Cardiac muscle cell (in vitro differentiated cells and primary cell): ENCODE measurements at regions not wholly inside any gene's neighbourhood (a gene's known extent, or its start where the extent isn't known, plus 50 kb on each side); places are given as distances from the start of the nearest gene placed in this dataset.

Source experiments
- DNase-seq, 2 donors: peaks; one replicate each; pipeline versions ENCODE4 v3.0.0 to v3.0.0-alpha.2; 2010 to 2017; ENCODE audit warnings: low read depth in 1 of 2, low spot score in 1 of 2
- H3K27ac ChIP-seq: fragments of 200-600 bp; sonication (generic); 2 replicates; pipeline ENCODE4 v1.5.1; 2016
- H3K27me3 ChIP-seq: fragments of 200-600 bp; sonication (generic); 2 replicates; pipeline ENCODE4 v1.6.0; 2016; ENCODE audit warnings: control low read depth
- H3K36me3 ChIP-seq: fragments of 200-600 bp; sonication (generic); 2 replicates; pipeline ENCODE4 v1.5.1; 2016; ENCODE audit warnings: control low read depth
- H3K4me1 ChIP-seq: fragments of 200-600 bp; sonication (generic); 2 replicates; pipeline ENCODE4 v1.8.1; 2017; ENCODE audit warnings: low read depth, mild to moderate bottlenecking, mixed run types
- H3K4me3 ChIP-seq: fragments of 200-600 bp; sonication (generic); 2 replicates; pipeline ENCODE4 v1.5.1; 2016; ENCODE audit warnings: mild to moderate bottlenecking
- H3K9me3 ChIP-seq: fragments of 200-600 bp; sonication (generic); 2 replicates; pipeline ENCODE4 v1.5.1; 2017; ENCODE audit warnings: low read depth, mild to moderate bottlenecking, control low read depth
- TF ChIP-seq, protein P1 (sequence below): IDR thresholded peaks from 2 replicates; pipeline ENCODE4 v1.5.1; 2012; ENCODE audit warnings: low read depth, mild to moderate bottlenecking, low read length

- Histone ChIP-seq H3K4me1 (no peaks in the 10 kb centered on the region), H3K27ac (no peak overlapping the region), H3K27me3 (peaks cover 45% of the 10 kb centered on the region), H3K9me3 (no peaks in the 10 kb centered on the region), H3K36me3 (no peaks in the 10 kb centered on the region), H3K4me3 (no peak overlapping the region)
- DNase-seq: no peak
- TF ChIP-seq, protein P1, sequence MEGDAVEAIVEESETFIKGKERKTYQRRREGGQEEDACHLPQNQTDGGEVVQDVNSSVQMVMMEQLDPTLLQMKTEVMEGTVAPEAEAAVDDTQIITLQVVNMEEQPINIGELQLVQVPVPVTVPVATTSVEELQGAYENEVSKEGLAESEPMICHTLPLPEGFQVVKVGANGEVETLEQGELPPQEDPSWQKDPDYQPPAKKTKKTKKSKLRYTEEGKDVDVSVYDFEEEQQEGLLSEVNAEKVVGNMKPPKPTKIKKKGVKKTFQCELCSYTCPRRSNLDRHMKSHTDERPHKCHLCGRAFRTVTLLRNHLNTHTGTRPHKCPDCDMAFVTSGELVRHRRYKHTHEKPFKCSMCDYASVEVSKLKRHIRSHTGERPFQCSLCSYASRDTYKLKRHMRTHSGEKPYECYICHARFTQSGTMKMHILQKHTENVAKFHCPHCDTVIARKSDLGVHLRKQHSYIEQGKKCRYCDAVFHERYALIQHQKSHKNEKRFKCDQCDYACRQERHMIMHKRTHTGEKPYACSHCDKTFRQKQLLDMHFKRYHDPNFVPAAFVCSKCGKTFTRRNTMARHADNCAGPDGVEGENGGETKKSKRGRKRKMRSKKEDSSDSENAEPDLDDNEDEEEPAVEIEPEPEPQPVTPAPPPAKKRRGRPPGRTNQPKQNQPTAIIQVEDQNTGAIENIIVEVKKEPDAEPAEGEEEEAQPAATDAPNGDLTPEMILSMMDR: no peak
Observed at GRCh38 chr2:143935482-143935752, 584.5 kb downstream of the ZEB2 start.

- Histone ChIP-seq H3K36me3 (no peaks in the 10 kb centered on the region), H3K9me3 (no peaks in the 10 kb centered on the region), H3K27ac (no peak overlapping the region), H3K4me1 (no peaks in the 10 kb centered on the region), H3K4me3 (no peak overlapping the region), H3K27me3 (peaks cover 44% of the 10 kb centered on the region)
- TF ChIP-seq, protein P1: no peak
- no peak for DNase-seq
Observed at GRCh38 chr2:143934626-143935481, 585.1 kb downstream of the ZEB2 start.

DNA sequence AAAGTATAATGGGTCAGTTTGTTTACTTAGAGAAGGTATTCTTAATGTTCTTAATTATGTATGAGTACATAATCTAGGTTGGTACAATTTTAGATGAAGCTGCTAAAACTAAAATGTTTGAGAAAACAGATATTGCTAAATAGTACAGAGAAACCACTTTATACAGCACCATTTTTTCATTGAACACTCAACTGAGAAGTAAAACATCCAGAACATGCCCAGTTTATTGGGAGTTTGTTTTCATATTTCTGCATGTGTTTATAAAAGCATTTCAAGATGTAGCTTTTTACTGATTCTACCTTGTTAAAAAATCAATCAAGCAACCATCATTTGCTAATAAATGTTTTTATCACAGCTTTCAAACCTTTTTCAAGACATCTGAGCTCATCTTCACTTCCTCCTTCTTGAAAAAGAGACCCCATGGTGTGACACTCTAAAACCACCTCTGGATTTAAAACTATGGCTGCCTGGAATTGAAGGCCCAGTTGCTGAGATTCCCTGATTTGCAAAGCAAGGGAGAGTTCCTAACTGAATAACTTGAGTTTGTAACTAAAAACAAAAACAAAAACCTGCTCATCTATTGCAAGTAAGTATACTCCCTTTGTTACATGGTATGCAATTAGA, 585.9 kb downstream of the ZEB2 start:
- H3K4me1 ChIP-seq: no peaks in the 10 kb centered on the region
- DNase-seq: no peak
- TF ChIP-seq, protein P1: no peak
- H3K27me3 ChIP-seq: peaks cover 36% of the 10 kb centered on the region
- no peaks in the 10 kb centered on the region for H3K36me3 ChIP-seq
- no peak overlapping the region for H3K4me3 ChIP-seq
- H3K9me3 ChIP-seq: no peaks in the 10 kb centered on the region
- H3K27ac ChIP-seq: no peak overlapping the region

DNA sequence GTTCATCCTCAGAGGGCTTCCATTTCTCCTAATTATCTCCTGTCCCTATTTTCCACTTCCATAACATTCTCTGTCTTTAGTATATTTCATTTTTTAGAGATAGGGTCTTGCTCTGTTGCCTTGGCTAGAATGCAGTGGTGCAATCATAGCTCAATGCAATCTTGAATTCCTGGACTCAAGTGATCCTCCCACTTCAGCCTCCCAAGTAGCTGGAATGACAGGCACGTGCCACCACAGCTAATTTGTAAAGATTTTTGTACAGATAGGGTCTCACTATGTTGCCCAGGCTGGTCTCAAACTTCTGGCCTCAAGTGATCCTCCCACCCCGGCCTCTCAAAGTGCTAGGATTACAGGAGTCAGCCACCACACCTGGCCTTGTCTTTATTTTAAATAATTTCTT, 589.0 kb downstream of the ZEB2 start:
- TF ChIP-seq, protein P1: no peak
- Histone ChIP-seq H3K36me3 (no peaks in the 10 kb centered on the region), H3K4me3 (no peak overlapping the region), H3K4me1 (no peaks in the 10 kb centered on the region), H3K9me3 (no peaks in the 10 kb centered on the region), H3K27me3 (peaks cover 5% of the 10 kb centered on the region), H3K27ac (no peak overlapping the region)
- DNase-seq: no peak

GRCh38 chr2:143928613-143929012, 591.3 kb downstream of the ZEB2 start:
- Histone ChIP-seq H3K4me1 (no peaks in the 10 kb centered on the region), H3K27me3 (no peaks in the 10 kb centered on the region), H3K4me3 (no peak overlapping the region), H3K9me3 (no peaks in the 10 kb centered on the region), H3K27ac (no peak overlapping the region), H3K36me3 (no peaks in the 10 kb centered on the region)
- TF ChIP-seq, protein P1: no peak
- peak in 1 of 2 donors; percentile 11 for DNase-seq
